H1 (cell line): ENCODE measurements at regions not wholly inside any gene's neighbourhood (a gene's known extent, or its start where the extent isn't known, plus 50 kb on each side); places are given as distances from the start of the nearest gene placed in this dataset.

Experiments
- CTCF ChIA-PET: fragments of 300-600 bp; sonication (Branson Sonifier 250); formaldehyde crosslinking; loops from one replicate; lab custom pipeline; 2021; ENCODE audit not compliant: partially characterized antibody; lab: Charles Lee
- POLR2A ChIA-PET: fragments of 300-600 bp; sonication (Branson Sonifier 250); formaldehyde crosslinking; loops from one replicate; lab custom pipeline; 2021; ENCODE audit warnings: inconsistent platforms; ENCODE audit not compliant: partially characterized antibody; lab: Charles Lee
- DNase-seq, 2 experiments: peaks; one replicate each; pipeline versions ENCODE4 v3.0.0 to v3.0.0-alpha.2; 2010 to 2022; ENCODE audit warnings: low spot score in 2 of 2, low read depth in 1 of 2, mixed read lengths in 1 of 2
- FAIRE-seq: peaks from 2 replicates; lab custom pipeline; 2011; peaks lifted over from hg19 to GRCh38; lab: Jason Lieb, UNC
- H2AFZ ChIP-seq: 2 replicates; pipeline ENCODE4 v1.8.1; 2012; ENCODE audit warnings: low read length, inconsistent platforms
- H2AK5ac ChIP-seq: 2 replicates; pipeline ENCODE4 v1.6.1; 2013; ENCODE audit warnings: low read depth, low read length
- H2BK120ac ChIP-seq: replicated peaks from 2 replicates; pipeline ENCODE3; 2013; ENCODE audit warnings: low read depth, low read length, inconsistent platforms
- H2BK12ac ChIP-seq: 2 replicates; pipeline ENCODE4 v1.6.1; 2013; ENCODE audit warnings: low read depth, low read length
- H2BK15ac ChIP-seq: 2 replicates; pipeline ENCODE4 v1.6.1; 2013; ENCODE audit warnings: low read length
- H2BK20ac ChIP-seq: 2 replicates; pipeline ENCODE4 v1.6.1; 2013; ENCODE audit warnings: low read length
- H2BK5ac ChIP-seq: 2 replicates; pipeline ENCODE4 v1.6.1; 2013; ENCODE audit warnings: low read depth, low read length
- H3K14ac ChIP-seq: 2 replicates; pipeline ENCODE4 v1.6.1; 2013; ENCODE audit warnings: inconsistent platforms; ENCODE audit not compliant: insufficient read length
- H3K18ac ChIP-seq: 2 replicates; pipeline ENCODE4 v1.6.1; 2013; ENCODE audit warnings: low read length; ENCODE audit errors: extremely low read depth
- H3K23ac ChIP-seq: 2 replicates; pipeline ENCODE4 v1.6.1; 2013; ENCODE audit warnings: inconsistent platforms; ENCODE audit not compliant: insufficient read length
- H3K23me2 ChIP-seq: 2 replicates; pipeline ENCODE4 v1.6.1; 2013; ENCODE audit warnings: low read depth, low read length
- H3K27ac ChIP-seq: 2 replicates; pipeline ENCODE4 v1.6.1; 2011; ENCODE audit warnings: low read depth, low read length, inconsistent platforms
- H3K27me3 ChIP-seq, 4 experiments: replicated peaks in 1 of 4; 1 replicate in 1 of 4; 2 replicates in 3 of 4; pipeline versions ENCODE4 v1.6.1 to v1.8.1; 2011 to 2013; ENCODE audit warnings: low read length in 3 of 4, mild to moderate bottlenecking in 3 of 4, inconsistent platforms in 2 of 4, mixed read lengths in 2 of 4, moderate library complexity in 1 of 4; ENCODE audit not compliant: control insufficient read depth in 3 of 4, insufficient read depth in 3 of 4; ENCODE audit errors: extremely low read depth in 1 of 4
- H3K36me3 ChIP-seq, 4 experiments: 2 replicates each; pipeline versions ENCODE4 v1.6.1 to v1.8.1; 2011 to 2013; ENCODE audit warnings: mild to moderate bottlenecking in 4 of 4, low read length in 3 of 4, moderate library complexity in 2 of 4, control low read depth in 1 of 4, inconsistent platforms in 1 of 4; ENCODE audit not compliant: insufficient read depth in 4 of 4, control insufficient read depth in 2 of 4
- H3K4ac ChIP-seq: replicated peaks from 2 replicates; pipeline ENCODE3; 2013; ENCODE audit warnings: low read length, low read depth, mixed read lengths, inconsistent platforms; ENCODE audit not compliant: insufficient read length
- H3K4me1 ChIP-seq, 4 experiments: replicated peaks in 1 of 4; 1 replicate in 1 of 4; 2 replicates in 3 of 4; pipeline versions ENCODE4 v1.6.1 to v1.8.1; 2011 to 2013; ENCODE audit warnings: low read length in 3 of 4, inconsistent platforms in 2 of 4, mixed read lengths in 1 of 4; ENCODE audit not compliant: insufficient read depth in 4 of 4, control insufficient read depth in 3 of 4
- H3K4me2 ChIP-seq, 2 experiments: 2 replicates each; pipeline versions ENCODE4 v1.6.1 to v1.8.1; 2011 to 2013; ENCODE audit warnings: low read depth in 2 of 2, low read length in 2 of 2, control low read depth in 1 of 2, inconsistent platforms in 1 of 2, mild to moderate bottlenecking in 1 of 2; ENCODE audit not compliant: insufficient read depth in 1 of 2
- H3K4me3 ChIP-seq, 4 experiments: fragments of 200-600, 300-600 bp in 1 of 4; sonication (generic), shearing (Covaris generic), sonication (Bioruptor Twin) in 1 of 4; 2 replicates each; pipeline versions ENCODE4 v1.5.1 to v1.8.1; 2011 to 2016; ENCODE audit warnings: low read length in 4 of 4, low read depth in 3 of 4, control low read depth in 2 of 4, inconsistent platforms in 2 of 4, mild to moderate bottlenecking in 2 of 4, mixed read lengths in 1 of 4, moderate library complexity in 1 of 4; ENCODE audit not compliant: insufficient read depth in 2 of 4; ENCODE audit errors: extremely low read depth in 1 of 4
- H3K56ac ChIP-seq: replicated peaks from 2 replicates; pipeline ENCODE3; 2013; ENCODE audit warnings: low read depth, mild to moderate bottlenecking, mixed read lengths, low read length, inconsistent platforms; ENCODE audit not compliant: insufficient read length
- H3K79me1 ChIP-seq: 2 replicates; pipeline ENCODE4 v1.6.1; 2013; ENCODE audit warnings: low read depth, low read length, control low read depth
- H3K79me2 ChIP-seq, 2 experiments: 2 replicates each; pipeline versions ENCODE4 v1.6.1 to v1.8.1; 2012 to 2013; ENCODE audit warnings: low read length in 2 of 2, mild to moderate bottlenecking in 2 of 2, inconsistent platforms in 1 of 2; ENCODE audit not compliant: insufficient read depth in 2 of 2, control insufficient read depth in 1 of 2
- H3K9ac ChIP-seq, 4 experiments: replicated peaks in 1 of 4; 1 replicate in 1 of 4; 2 replicates in 3 of 4; pipeline versions ENCODE4 v1.6.1 to v1.8.1; 2011 to 2013; ENCODE audit warnings: low read depth in 3 of 4, low read length in 3 of 4, control low read depth in 2 of 4, mild to moderate bottlenecking in 2 of 4, moderate library complexity in 2 of 4, inconsistent platforms in 1 of 4; ENCODE audit errors: extremely low read depth in 1 of 4
- H3K9me3 ChIP-seq, 2 experiments: 2 replicates each; pipeline versions ENCODE4 v1.6.1 to v1.8.1; 2012 to 2013; ENCODE audit warnings: mild to moderate bottlenecking in 2 of 2, moderate library complexity in 2 of 2, control low read depth in 1 of 2, inconsistent platforms in 1 of 2, low read depth in 1 of 2, low read length in 1 of 2, mixed read lengths in 1 of 2; ENCODE audit not compliant: insufficient read depth in 2 of 2
- H4K20me1 ChIP-seq, 2 experiments: replicated peaks in 1 of 2; 2 replicates each; pipeline versions ENCODE3 to v1.8.1; 2011 to 2013; ENCODE audit warnings: inconsistent platforms in 2 of 2, low read length in 2 of 2, mild to moderate bottlenecking in 1 of 2; ENCODE audit not compliant: insufficient read depth in 2 of 2, control insufficient read depth in 1 of 2
- H4K5ac ChIP-seq: 2 replicates; pipeline ENCODE4 v1.6.1; 2013; ENCODE audit warnings: low read length, low read depth, mixed read lengths, inconsistent platforms; ENCODE audit not compliant: insufficient read length
- H4K8ac ChIP-seq: 2 replicates; pipeline ENCODE4 v1.8.0; 2013; ENCODE audit warnings: mild to moderate bottlenecking, moderate library complexity, low read length, inconsistent platforms; ENCODE audit not compliant: insufficient read depth; ENCODE audit errors: extremely low read depth
- H4K91ac ChIP-seq: replicated peaks from 2 replicates; pipeline ENCODE3; 2013; ENCODE audit warnings: low read length, mixed read lengths, inconsistent platforms; ENCODE audit not compliant: insufficient read length
- ASH2L ChIP-seq: fragments of 200-600, 300-600 bp; sonication (generic); IDR thresholded peaks from one replicate; pipeline ENCODE4 v1.7.1; 2017; ENCODE audit warnings: low read length
- BCL11A ChIP-seq, 2 experiments: IDR thresholded peaks; one replicate each; pipeline ENCODE4 v1.6.1; 2011; ENCODE audit warnings: low read depth in 2 of 2, low read length in 2 of 2, mild to moderate bottlenecking in 2 of 2
- CEBPB ChIP-seq: IDR thresholded peaks from 2 replicates; pipeline ENCODE4 v1.6.1; 2012; ENCODE audit warnings: low read depth, low read length
- CHD2 ChIP-seq: IDR thresholded peaks from 2 replicates; pipeline ENCODE4 v1.6.1; 2012; ENCODE audit warnings: low read length, improper control_type of control experiment
- NANOG ChIP-seq: IDR thresholded peaks from 2 replicates; pipeline ENCODE4 v1.6.1; 2011; ENCODE audit warnings: low read length, low read depth, mild to moderate bottlenecking, inconsistent platforms; ENCODE audit not compliant: insufficient read depth, poor library complexity, severe bottlenecking
- PHF8 ChIP-seq: fragments of 200-600 bp; sonication (generic); conservative IDR thresholded peaks from 2 replicates; pipeline ENCODE4 v1.7.1; 2012; ENCODE audit warnings: low read depth, mild to moderate bottlenecking, inconsistent platforms, low read length, moderate library complexity
- POLR2A ChIP-seq, 2 experiments: IDR thresholded peaks; 1 replicate in 1 of 2; 2 replicates in 1 of 2; pipeline ENCODE4 v1.6.1; 2011; ENCODE audit warnings: low read depth in 2 of 2, low read length in 2 of 2, mild to moderate bottlenecking in 2 of 2; ENCODE audit errors: control extremely low read depth in 1 of 2
- POLR2AphosphoS5 ChIP-seq: IDR thresholded peaks from 2 replicates; pipeline ENCODE4 v1.6.1; 2011; ENCODE audit warnings: low read depth, low read length
- SIX5 ChIP-seq: IDR thresholded peaks from 2 replicates; pipeline ENCODE4 v1.6.1; 2011; ENCODE audit warnings: mild to moderate bottlenecking, low read depth, low read length
- SP2 ChIP-seq: IDR thresholded peaks from 2 replicates; pipeline ENCODE4 v1.6.1; 2012; ENCODE audit warnings: mild to moderate bottlenecking, low read length, inconsistent platforms
- TAF1 ChIP-seq: IDR thresholded peaks from 2 replicates; pipeline ENCODE4 v1.6.1; 2011; ENCODE audit warnings: mild to moderate bottlenecking, low read depth, low read length
- WGBS, 2 experiments: shearing (Covaris generic) in 1 of 2; methylation state at CpG; one replicate each; pipeline versions ENCODE4 v1.1.6 to v1.1.7; 2013 to 2015; ENCODE audit warnings: low lambda C conversion rate in 2 of 2, mixed read lengths in 2 of 2, inconsistent platforms in 1 of 2, low coverage in 1 of 2, missing lambda C conversion rate in 1 of 2; ENCODE audit not compliant: insufficient replicate concordance in 2 of 2, insufficient coverage in 1 of 2, insufficient read length in 1 of 2; ENCODE audit errors: extremely low coverage in 1 of 2, missing lambda C conversion rate in 1 of 2; 5-methylcytosine and 5-hydroxymethylcytosine counted together
- TF ChIP-seq, protein P1 (sequence below): IDR thresholded peaks from 2 replicates; pipeline ENCODE4 v1.6.1; 2012; ENCODE audit warnings: inconsistent platforms

DNA sequence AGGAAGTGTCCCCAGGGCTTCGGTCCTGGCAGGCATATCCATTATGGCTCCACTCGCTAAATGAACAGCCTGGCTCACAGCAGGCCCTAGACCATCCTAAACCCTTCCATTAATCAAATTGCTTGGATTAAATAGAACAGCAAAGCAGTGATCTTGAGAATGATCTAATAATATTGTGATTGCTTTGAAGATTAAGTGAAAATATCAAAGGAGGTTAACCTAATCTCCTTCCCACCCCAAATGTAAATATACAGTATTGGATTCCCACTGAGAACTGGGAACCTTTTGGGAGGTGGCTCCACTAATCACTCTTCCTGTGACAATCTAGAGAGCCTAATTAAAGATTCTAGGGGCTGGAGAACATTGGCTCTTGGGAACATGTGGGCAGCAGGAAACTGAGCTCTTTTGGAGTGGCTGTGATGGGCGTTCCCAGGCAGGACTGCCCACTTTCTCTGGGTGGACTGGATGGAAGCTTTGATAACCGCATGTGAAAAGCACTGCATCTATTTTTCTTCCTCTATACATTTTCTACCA, 68.3 kb upstream of the FRMD1 start:
- no peaks in the 10 kb centered on the region for H4K20me1 ChIP-seq
- no peak overlapping the region for H2AFZ ChIP-seq
- H3K79me1 ChIP-seq: no peaks in the 10 kb centered on the region
- H2BK120ac ChIP-seq: no peak overlapping the region
- no peaks in the 10 kb centered on the region for H3K23me2 ChIP-seq
- no peaks in the 10 kb centered on the region for H3K79me2 ChIP-seq
- H3K36me3 ChIP-seq: no peaks in the 10 kb centered on the region
- H3K4me2 ChIP-seq: no peak overlapping the region
- CTCF ChIA-PET: interaction anchor here (0.6 to 1.2 kb wide), 3 partner anchors 9 to 207 kb away, joined by 3 read pairs; no protein-coding TSS in a partner anchor
- no peaks in the 10 kb centered on the region for H3K9me3 ChIP-seq
- H4K5ac ChIP-seq: no peak overlapping the region
- H2BK15ac ChIP-seq: no peak overlapping the region
- no peak overlapping the region for H2BK5ac ChIP-seq
- no peak overlapping the region for H3K4ac ChIP-seq
- peaks cover 0 to 3% (median 0%) of the 10 kb centered on the region in 4 experiments; a peak in 1 of 7 replicates for H3K4me1 ChIP-seq
- 94% methylated on average over 4 of the region's 4 CpGs; no CpG with 5 or more reads in 1 of the 2 experiments for WGBS, 2 experiments
- TF ChIP-seq, protein P1, sequence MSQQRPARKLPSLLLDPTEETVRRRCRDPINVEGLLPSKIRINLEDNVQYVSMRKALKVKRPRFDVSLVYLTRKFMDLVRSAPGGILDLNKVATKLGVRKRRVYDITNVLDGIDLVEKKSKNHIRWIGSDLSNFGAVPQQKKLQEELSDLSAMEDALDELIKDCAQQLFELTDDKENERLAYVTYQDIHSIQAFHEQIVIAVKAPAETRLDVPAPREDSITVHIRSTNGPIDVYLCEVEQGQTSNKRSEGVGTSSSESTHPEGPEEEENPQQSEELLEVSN: no peak
- no peak for TF ChIP-seq NANOG
- no peak for TF ChIP-seq BCL11A (IDR thresholded peaks at IDR 0.05; ENCODE audit: low read depth in 2 of 2, low read length in 2 of 2)
- TF ChIP-seq ASH2L: no peak
- no peak for TF ChIP-seq POLR2A (IDR thresholded peaks at IDR 0.05; ENCODE audit: control extremely low read depth in 1 of 2, low read depth in 2 of 2, low read length in 2 of 2)
- TF ChIP-seq SP2: no peak
- no peak for TF ChIP-seq CHD2
- TF ChIP-seq POLR2AphosphoS5: no peak
- no peak for TF ChIP-seq PHF8
- TF ChIP-seq CEBPB: no peak
- TF ChIP-seq TAF1: no peak
- TF ChIP-seq SIX5: no peak
- no peak overlapping the region for H3K18ac ChIP-seq
- no peak overlapping the region for H2BK12ac ChIP-seq
- H4K91ac ChIP-seq: no peak overlapping the region
- H3K14ac ChIP-seq: no peak overlapping the region
- POLR2A ChIA-PET: no interaction called here
- no peak for DNase-seq
- no peak overlapping the region for H2BK20ac ChIP-seq
- no peak overlapping the region for H2AK5ac ChIP-seq
- no peak overlapping the region for H3K9ac ChIP-seq
- no peak overlapping the region for H3K56ac ChIP-seq
- no peak overlapping the region for H3K27ac ChIP-seq
- no peak overlapping the region for H3K4me3 ChIP-seq
- H3K23ac ChIP-seq: no peak overlapping the region
- H3K27me3 ChIP-seq: 0 out of 7 replicates have a peak, but pooled peaks cover 0 to 2% (median 0%) of the 10 kb centered on the region in 4 experiments
- H4K8ac ChIP-seq: no peak overlapping the region; the same call in 1 of the 2 replicates
- no peak for FAIRE-seq
